GM12875 (cell line): ENCODE measurements at regions not wholly inside any gene's neighbourhood (a gene's known extent, or its start where the extent isn't known, plus 50 kb on each side); places are given as distances from the start of the nearest gene placed in this dataset.

ENCODE experiments used
- H3K4me3 ChIP-seq: one replicate; pipeline ENCODE4 v1.5.1; 2011; ENCODE audit warnings: low read depth, low read length, control low read depth
- TF ChIP-seq, protein P1 (sequence below): IDR thresholded peaks from 2 replicates; pipeline ENCODE4 v1.5.1; 2011; ENCODE audit warnings: low read depth, mild to moderate bottlenecking, control low read depth, inconsistent platforms, low read length, moderate library complexity, borderline replicate concordance; ENCODE audit not compliant: insufficient read depth

- TF ChIP-seq, protein P1, sequence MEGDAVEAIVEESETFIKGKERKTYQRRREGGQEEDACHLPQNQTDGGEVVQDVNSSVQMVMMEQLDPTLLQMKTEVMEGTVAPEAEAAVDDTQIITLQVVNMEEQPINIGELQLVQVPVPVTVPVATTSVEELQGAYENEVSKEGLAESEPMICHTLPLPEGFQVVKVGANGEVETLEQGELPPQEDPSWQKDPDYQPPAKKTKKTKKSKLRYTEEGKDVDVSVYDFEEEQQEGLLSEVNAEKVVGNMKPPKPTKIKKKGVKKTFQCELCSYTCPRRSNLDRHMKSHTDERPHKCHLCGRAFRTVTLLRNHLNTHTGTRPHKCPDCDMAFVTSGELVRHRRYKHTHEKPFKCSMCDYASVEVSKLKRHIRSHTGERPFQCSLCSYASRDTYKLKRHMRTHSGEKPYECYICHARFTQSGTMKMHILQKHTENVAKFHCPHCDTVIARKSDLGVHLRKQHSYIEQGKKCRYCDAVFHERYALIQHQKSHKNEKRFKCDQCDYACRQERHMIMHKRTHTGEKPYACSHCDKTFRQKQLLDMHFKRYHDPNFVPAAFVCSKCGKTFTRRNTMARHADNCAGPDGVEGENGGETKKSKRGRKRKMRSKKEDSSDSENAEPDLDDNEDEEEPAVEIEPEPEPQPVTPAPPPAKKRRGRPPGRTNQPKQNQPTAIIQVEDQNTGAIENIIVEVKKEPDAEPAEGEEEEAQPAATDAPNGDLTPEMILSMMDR, result no peak
- no peak overlapping the region for H3K4me3 ChIP-seq
Measured at GRCh38 chr20:51165131-51165530, 142.2 kb upstream of the KCNG1 start.

DNA sequence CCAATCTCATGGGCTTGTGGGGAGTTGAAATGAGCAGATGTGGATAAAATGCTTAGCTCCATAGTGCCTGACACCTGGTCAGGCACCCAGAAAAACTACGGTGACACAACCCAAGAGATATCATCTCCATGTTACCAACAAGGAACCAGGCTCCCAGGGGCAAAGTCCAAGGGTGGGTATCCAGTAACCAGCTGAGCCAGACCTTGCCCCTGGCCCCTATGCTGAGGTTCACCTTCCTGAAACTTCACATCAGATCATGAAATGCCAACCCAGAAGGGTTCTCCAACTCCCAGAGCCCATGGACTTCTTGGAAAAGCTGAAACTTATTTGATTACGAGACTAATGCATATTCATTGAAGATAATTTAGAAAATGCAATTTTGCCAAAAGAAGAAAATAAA lies 141.8 kb upstream of the KCNG1 start:
- TF ChIP-seq, protein P1, result no peak
- no peak overlapping the region for H3K4me3 ChIP-seq

DNA sequence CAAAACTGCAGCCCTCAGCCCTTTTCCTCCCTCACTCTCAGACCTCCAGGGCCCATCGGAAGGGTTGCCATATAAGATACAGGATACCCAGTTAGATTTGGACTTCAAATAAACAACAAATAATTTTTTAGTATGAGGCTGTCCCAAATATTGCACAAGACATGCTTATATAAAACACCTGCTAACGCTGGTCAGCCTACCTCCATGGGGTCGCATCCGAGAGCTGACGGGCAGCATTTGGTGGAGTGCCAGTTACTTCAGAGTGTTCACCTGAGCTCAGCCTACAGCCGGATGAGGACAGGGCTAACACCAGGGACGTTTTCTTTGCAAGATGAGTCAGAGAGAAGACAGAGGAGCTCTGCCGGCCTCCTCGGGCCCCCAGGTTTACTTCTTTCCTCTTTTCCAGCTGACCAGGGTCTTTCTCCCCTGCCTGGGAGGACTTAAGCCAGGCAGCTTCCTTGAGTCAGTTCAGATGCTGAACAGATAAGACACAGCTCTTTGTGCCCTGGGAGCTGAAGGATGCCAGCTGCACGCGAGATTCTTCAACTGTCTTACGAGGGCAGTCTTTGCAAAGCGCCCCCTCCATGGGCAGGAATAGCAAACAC lies 141.2 kb upstream of the KCNG1 start:
- TF ChIP-seq, protein P1, result no peak

DNA sequence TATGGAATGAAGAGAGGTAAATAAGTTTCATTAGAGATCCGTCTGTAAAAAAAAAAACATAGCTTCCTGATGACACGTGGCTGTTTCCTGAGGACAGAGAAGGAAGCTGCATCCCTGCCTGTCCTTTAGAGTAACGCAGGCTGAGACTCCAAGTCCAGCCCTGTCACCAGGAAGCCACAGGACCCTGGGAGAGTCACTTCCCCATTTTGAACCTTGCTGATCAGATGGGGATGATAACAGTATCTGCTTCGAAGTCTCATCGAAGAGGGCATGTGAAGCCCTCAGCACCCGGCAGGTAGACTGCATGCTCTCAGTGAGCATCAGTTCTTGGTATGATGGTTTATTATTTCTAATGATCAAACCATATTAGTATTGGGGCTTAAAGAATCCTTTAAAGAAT lies 139.1 kb upstream of the KCNG1 start:
- TF ChIP-seq, protein P1, result no peak
- H3K4me3 ChIP-seq, result no peak overlapping the region

More for the DNA sequence above, 141.2 kb upstream of the KCNG1 start:
- no peak overlapping the region for H3K4me3 ChIP-seq

DNA sequence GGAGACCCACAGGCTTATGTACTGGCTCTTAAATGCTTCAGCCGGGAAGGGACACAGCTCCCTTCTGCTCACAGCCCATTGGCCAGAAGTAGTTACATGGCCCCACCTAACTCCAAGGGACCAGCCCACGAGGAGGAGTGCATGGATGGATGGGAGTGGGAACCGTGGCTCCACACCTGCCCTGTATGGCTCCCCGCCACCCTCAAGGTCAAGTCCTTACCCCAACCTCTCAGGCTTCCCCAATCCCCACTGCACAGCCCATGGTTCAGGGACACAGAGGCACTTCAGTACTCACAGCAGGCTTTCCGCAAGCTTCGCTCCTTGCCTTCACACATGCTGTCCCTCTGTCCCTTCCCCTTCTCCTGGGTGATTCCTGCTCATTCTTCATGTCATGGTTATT lies 137.9 kb upstream of the KCNG1 start:
- TF ChIP-seq, protein P1, result no peak
- no peak overlapping the region for H3K4me3 ChIP-seq

DNA sequence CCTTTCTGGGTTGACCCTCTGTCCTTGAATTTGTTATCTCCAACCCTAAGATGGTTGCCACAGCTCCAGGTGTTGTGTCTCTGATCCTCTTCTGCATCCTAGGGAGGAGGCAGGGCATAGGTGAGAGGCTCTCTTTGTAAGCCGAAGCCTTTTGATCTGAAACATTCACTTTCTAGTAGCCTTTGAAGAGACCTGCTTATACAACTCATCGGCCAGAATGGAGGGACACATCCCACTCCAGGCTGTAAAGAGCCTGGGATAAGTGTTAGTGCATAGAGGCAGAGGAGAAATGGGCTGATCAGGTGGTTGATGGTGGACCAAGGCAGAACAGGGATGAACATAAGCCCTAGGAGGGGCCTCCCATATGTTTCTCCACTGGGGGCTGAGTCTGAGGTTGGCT lies 137.1 kb upstream of the KCNG1 start:
- TF ChIP-seq, protein P1, result no peak

DNA sequence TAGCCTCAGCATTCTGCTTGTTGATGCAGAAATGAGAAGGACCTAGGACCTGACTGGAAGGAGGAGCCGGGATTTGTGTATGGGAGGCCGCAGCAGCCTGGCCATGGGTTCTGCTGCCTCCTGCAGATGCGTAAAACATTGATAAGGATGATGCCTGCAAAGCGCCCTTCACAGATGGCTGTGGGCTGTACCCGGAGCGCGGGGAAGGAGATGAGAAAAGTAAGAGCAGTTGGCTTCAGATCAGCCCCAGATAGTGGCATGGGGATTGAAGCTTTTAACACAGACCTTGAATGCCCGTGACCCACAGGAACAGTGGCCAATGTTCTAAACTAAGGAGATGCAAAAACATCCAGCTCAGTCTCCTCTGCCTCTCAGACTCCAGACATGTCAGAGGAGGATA lies 136.4 kb upstream of the KCNG1 start:
- TF ChIP-seq, protein P1, result no peak
- H3K4me3 ChIP-seq, result no peak overlapping the region

More for the DNA sequence above, 137.1 kb upstream of the KCNG1 start:
- H3K4me3 ChIP-seq, result no peak overlapping the region
